AG20443 (cell line): ENCODE measurements at regions not wholly inside any gene's neighbourhood (a gene's known extent, or its start where the extent isn't known, plus 50 kb on each side); places are given as distances from the start of the nearest gene placed in this dataset.

ENCODE experiments used
- DNase-seq: peaks from one replicate; pipeline ENCODE4 v3.0.0; 2012; ENCODE audit warnings: low spot score, mixed read lengths

GRCh38 chr4:95987851-95988250 is 148.0 kb downstream of the PDHA2 start:
- no peak for DNase-seq

GRCh38 chr4:95998311-95998710 is 158.4 kb downstream of the PDHA2 start:
- DNase-seq, result no peak

GRCh38 chr4:96003951-96004740 is 164.3 kb downstream of the PDHA2 start:
- DNase-seq, result no peak

- no peak for DNase-seq
Observed at GRCh38 chr4:96009427-96010119, 169.7 kb downstream of the PDHA2 start.

- no peak for DNase-seq
Observed at GRCh38 chr4:96012687-96013086, 172.8 kb downstream of the PDHA2 start.

- no peak for DNase-seq
Observed at GRCh38 chr4:96016634-96017299, 176.9 kb downstream of the PDHA2 start.

- no peak for DNase-seq
Observed at GRCh38 chr4:96025011-96025410, 185.1 kb downstream of the PDHA2 start.

- DNase-seq, result no peak
Observed at GRCh38 chr4:96035727-96036126, 195.8 kb downstream of the PDHA2 start.

- DNase-seq, result no peak
Observed at GRCh38 chr4:96036781-96037180, 196.9 kb downstream of the PDHA2 start.

- DNase-seq, result no peak
Observed at GRCh38 chr4:96037705-96038104, 197.8 kb downstream of the PDHA2 start.

GRCh38 chr4:96039217-96039616 is 199.3 kb downstream of the PDHA2 start:
- DNase-seq, result no peak

- DNase-seq, result no peak
Observed at GRCh38 chr4:96039803-96040436, 200.0 kb downstream of the PDHA2 start.

GRCh38 chr4:96044971-96045370 is 205.1 kb downstream of the PDHA2 start:
- DNase-seq, result no peak

GRCh38 chr4:96052827-96053226 is 212.9 kb downstream of the PDHA2 start:
- DNase-seq, result no peak

- no peak for DNase-seq
Observed at GRCh38 chr4:96056346-96056934, 216.5 kb downstream of the PDHA2 start.

GRCh38 chr4:96063639-96064038 is 223.7 kb downstream of the PDHA2 start:
- DNase-seq, result no peak

- no peak for DNase-seq
Observed at GRCh38 chr4:96073461-96073860, 233.6 kb downstream of the PDHA2 start.

- DNase-seq, result no peak
Observed at GRCh38 chr4:96092151-96092705, 252.3 kb downstream of the PDHA2 start.

GRCh38 chr4:96093057-96093456 is 253.2 kb downstream of the PDHA2 start:
- DNase-seq, result no peak

- no peak for DNase-seq
Observed at GRCh38 chr4:96093563-96093962, 253.7 kb downstream of the PDHA2 start.

- DNase-seq, result no peak
Observed at GRCh38 chr4:96094183-96094582, 254.3 kb downstream of the PDHA2 start.
